ENCODE measurements at regions not wholly inside any gene's neighbourhood (a gene's known extent, or its start where the extent isn't known, plus 50 kb on each side); places are given as distances from the start of the nearest gene placed in this dataset.

GRCh38 chr11:33638608-33639007, 62.0 kb downstream of the C11orf91 start:
- H3K4me3 ChIP-seq (ENCODE audit: low read depth, low read length): no peak overlapping the region
- no peak for TF ChIP-seq CTCF (IDR thresholded peaks at IDR 0.05; ENCODE audit: control insufficient read depth, extremely low read depth, insufficient read depth)
- no peak for DNase-seq (ENCODE audit: low read depth)

GRCh38 chr11:33636104-33636503, 64.5 kb downstream of the C11orf91 start:
- no peak for DNase-seq (ENCODE audit: low read depth)
- no peak for TF ChIP-seq CTCF (IDR thresholded peaks at IDR 0.05; ENCODE audit: control insufficient read depth, extremely low read depth, insufficient read depth)
- H3K4me3 ChIP-seq (ENCODE audit: low read depth, low read length): no peak overlapping the region

- no peak for DNase-seq (ENCODE audit: low read depth)
- H3K4me3 ChIP-seq (ENCODE audit: low read depth, low read length): no peak overlapping the region
- no peak for TF ChIP-seq CTCF (IDR thresholded peaks at IDR 0.05; ENCODE audit: control insufficient read depth, extremely low read depth, insufficient read depth)
Observed at GRCh38 chr11:33635161-33635560, 65.5 kb downstream of the C11orf91 start.

- DNase-seq (ENCODE audit: low read depth): no peak
Observed at GRCh38 chr11:33634291-33634834, 66.3 kb downstream of the C11orf91 start.

GRCh38 chr11:33633251-33634003, 67.2 kb downstream of the C11orf91 start:
- no peak for DNase-seq (ENCODE audit: low read depth)
- H3K4me3 ChIP-seq (ENCODE audit: low read depth, low read length): no peak overlapping the region
- TF ChIP-seq CTCF (IDR thresholded peaks at IDR 0.05; ENCODE audit: control insufficient read depth, extremely low read depth, insufficient read depth): no peak

More at GRCh38 chr11:33634291-33634834, 66.3 kb downstream of the C11orf91 start:
- TF ChIP-seq CTCF (IDR thresholded peaks at IDR 0.05; ENCODE audit: control insufficient read depth, extremely low read depth, insufficient read depth): no peak
- H3K4me3 ChIP-seq (ENCODE audit: low read depth, low read length): no peak overlapping the region

GRCh38 chr11:33631749-33632091, 68.9 kb downstream of the C11orf91 start:
- no peak for TF ChIP-seq CTCF (IDR thresholded peaks at IDR 0.05; ENCODE audit: control insufficient read depth, extremely low read depth, insufficient read depth)
- DNase-seq (ENCODE audit: low read depth): no peak
- no peak overlapping the region for H3K4me3 ChIP-seq (ENCODE audit: low read depth, low read length)
